ENCODE measurements at regions not wholly inside any gene's neighbourhood (a gene's known extent, or its start where the extent isn't known, plus 50 kb on each side); places are given as distances from the start of the nearest gene placed in this dataset.

GRCh38 chr9:14978022-14979000, 68.1 kb upstream of the FREM1 start:
- Histone ChIP-seq H2AFZ (no peak overlapping the region), H3K4me1 (ENCODE audit: insufficient read depth) (no peaks in the 10 kb centered on the region), H4K20me1 (ENCODE audit: insufficient read depth, poor library complexity, severe bottlenecking) (no peaks in the 10 kb centered on the region), H3K4me3 (no peak overlapping the region), H3K27ac (no peak overlapping the region), H3K79me2 (no peaks in the 10 kb centered on the region), H3K4me2 (no peak overlapping the region), H3K36me3 (replicated peaks; ENCODE audit: insufficient read depth, low read depth) (no peaks in the 10 kb centered on the region), H3K9me2 (replicated peaks; ENCODE audit: insufficient read depth) (no peaks in the 10 kb centered on the region), H3K27me3 (no peaks in the 10 kb centered on the region), H3K9me3 (ENCODE audit: low read depth) (no peaks in the 10 kb centered on the region)
- no peak for DNase-seq (ENCODE audit: low spot score)
- TF ChIP-seq CTCF (IDR thresholded peaks at IDR 0.05; ENCODE audit: poor library complexity) (no peak), EZH2 (IDR thresholded peaks at IDR 0.05; ENCODE audit: borderline replicate concordance) (no peak), EZH2phosphoT487 (IDR thresholded peaks at IDR 0.05; ENCODE audit: low read depth, severe bottlenecking, unreplicated experiment) (no peak)
- WGBS (ENCODE audit: low lambda C conversion rate, missing lambda C conversion rate): 94% methylated on average over 44 of the region's 49 CpGs

- H3K4me2 ChIP-seq: no peak overlapping the region
Observed at GRCh38 chr9:14967450-14968321, 57.5 kb upstream of the FREM1 start.

More at GRCh38 chr9:14967450-14968321, 57.5 kb upstream of the FREM1 start:
- no peak overlapping the region for H3K27ac ChIP-seq
- H2AFZ ChIP-seq: no peak overlapping the region
- H3K79me2 ChIP-seq: no peaks in the 10 kb centered on the region
- no peaks in the 10 kb centered on the region for H3K9me3 ChIP-seq (ENCODE audit: low read depth)
- H4K20me1 ChIP-seq (ENCODE audit: insufficient read depth, poor library complexity, severe bottlenecking): no peaks in the 10 kb centered on the region
- no peaks in the 10 kb centered on the region for H3K36me3 ChIP-seq (replicated peaks; ENCODE audit: insufficient read depth, low read depth)
- peak; percentile 23 for DNase-seq (ENCODE audit: low spot score)
- H3K4me3 ChIP-seq: no peak overlapping the region
- H3K4me1 ChIP-seq (ENCODE audit: insufficient read depth): no peaks in the 10 kb centered on the region
- no peaks in the 10 kb centered on the region for H3K27me3 ChIP-seq
- WGBS (ENCODE audit: low lambda C conversion rate, missing lambda C conversion rate): 72% methylated on average over 8 of the region's 8 CpGs
- no peak for TF ChIP-seq EZH2phosphoT487 (IDR thresholded peaks at IDR 0.05; ENCODE audit: low read depth, severe bottlenecking, unreplicated experiment)
- no peak for TF ChIP-seq CTCF (IDR thresholded peaks at IDR 0.05; ENCODE audit: poor library complexity)
- no peak for TF ChIP-seq EZH2 (IDR thresholded peaks at IDR 0.05; ENCODE audit: borderline replicate concordance)
- H3K9me2 ChIP-seq (replicated peaks; ENCODE audit: insufficient read depth): no peaks in the 10 kb centered on the region
